GM21576 (cell line): ENCODE measurements at regions not wholly inside any gene's neighbourhood (a gene's known extent, or its start where the extent isn't known, plus 50 kb on each side); places are given as distances from the start of the nearest gene placed in this dataset.

ENCODE experiments used
- ATAC-seq: cut with Tn5 transposase; IDR thresholded peaks from one replicate; pipeline ENCODE4 v1.9.1; 2021; ENCODE audit warnings: mild to moderate bottlenecking, moderate library complexity; ENCODE audit not compliant: unreplicated experiment

DNA sequence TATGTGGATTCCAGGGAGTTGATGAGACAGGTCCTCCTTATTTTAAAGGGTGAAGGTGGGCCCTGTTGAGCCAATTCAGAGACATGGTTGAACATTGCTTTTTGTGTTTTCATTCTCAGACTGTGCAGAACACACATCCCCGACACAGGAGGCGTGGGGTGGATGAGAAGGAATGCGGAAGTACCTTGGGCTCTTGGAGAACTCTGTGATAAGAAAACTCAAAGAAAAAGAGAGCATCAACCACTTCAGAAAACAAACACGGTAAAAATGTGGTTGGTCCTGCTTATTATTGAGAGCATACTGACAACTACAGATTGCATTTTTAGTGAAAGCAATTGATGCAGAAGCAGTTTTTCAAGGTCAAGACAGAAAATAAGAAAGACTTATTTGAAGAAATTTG is 659.8 kb downstream of the IRX1 start:
- no peak for ATAC-seq

DNA sequence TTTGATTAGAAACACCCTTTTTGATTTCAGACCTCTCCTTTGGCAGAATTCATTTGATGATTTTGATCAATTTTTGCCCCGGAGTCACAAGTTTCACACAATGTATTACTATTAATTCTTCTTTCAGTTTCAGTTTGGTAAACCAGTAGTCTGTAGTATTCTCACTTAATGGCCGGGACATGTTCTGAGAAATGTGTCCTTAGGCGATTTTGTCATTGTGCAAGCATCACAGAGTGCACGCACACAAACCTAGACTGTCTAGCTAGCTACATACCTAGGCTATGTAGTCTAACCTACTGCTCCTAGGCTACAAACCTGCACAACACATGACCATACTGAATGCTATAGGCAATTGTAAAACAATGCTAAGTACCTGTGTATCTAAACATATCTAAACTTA is 662.5 kb downstream of the IRX1 start:
- ATAC-seq = no peak

DNA sequence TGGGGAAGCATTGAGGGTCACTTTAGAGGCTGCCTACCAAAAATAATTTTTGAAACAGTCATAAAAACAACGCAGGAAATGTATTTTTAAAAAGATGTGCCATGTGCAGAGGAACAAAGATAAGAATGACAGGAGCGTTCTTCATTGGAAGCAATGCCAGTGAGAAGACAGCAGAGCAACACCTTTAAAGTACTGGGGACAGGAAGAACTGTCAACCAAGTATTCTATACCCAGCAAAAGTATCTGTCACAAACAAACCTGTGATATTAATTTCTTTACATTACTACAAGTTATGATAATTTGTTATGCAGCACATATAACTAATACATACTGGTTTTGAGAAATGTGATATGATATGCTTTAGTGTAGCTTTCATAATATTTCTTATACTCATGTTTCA is 675.6 kb downstream of the IRX1 start:
- no peak for ATAC-seq

DNA sequence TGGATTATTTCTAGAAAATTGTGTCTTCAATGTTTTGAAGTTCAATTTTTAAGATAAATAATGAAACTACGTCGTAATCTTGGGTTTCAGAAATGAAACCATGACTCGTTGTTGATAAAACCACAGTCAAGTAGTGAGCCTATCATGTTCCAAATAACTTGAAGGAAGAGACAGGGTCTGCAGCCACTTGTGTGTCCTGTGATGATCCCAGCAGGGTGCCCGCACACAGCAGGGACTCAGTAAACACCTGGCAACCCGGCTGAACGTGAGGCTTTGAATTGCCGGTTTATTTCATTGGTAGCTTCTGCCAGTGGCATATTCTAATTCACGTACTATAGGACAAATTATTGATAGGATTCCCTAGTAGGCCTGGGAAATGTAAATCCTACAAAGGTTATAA is 679.6 kb downstream of the IRX1 start:
- no peak for ATAC-seq

DNA sequence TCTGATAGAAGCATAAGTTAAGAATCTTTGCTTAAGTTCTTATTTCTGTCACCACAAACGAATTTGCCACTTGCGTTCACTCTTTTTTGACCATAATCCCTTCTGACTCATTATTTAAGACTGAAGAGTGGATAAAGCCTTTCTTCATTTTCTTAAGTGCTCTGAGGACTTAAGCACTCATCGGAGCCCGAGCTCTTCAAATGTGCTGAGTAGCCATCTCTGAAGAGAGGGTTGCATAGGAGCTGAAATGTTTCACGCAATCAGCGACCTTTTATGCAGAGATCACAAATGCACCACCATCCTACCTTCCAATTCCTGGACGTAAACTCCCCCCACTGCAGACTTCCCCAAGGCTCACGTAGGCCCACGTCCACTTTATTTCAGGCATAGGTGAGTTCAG is 699.2 kb downstream of the IRX1 start:
- ATAC-seq = no peak

DNA sequence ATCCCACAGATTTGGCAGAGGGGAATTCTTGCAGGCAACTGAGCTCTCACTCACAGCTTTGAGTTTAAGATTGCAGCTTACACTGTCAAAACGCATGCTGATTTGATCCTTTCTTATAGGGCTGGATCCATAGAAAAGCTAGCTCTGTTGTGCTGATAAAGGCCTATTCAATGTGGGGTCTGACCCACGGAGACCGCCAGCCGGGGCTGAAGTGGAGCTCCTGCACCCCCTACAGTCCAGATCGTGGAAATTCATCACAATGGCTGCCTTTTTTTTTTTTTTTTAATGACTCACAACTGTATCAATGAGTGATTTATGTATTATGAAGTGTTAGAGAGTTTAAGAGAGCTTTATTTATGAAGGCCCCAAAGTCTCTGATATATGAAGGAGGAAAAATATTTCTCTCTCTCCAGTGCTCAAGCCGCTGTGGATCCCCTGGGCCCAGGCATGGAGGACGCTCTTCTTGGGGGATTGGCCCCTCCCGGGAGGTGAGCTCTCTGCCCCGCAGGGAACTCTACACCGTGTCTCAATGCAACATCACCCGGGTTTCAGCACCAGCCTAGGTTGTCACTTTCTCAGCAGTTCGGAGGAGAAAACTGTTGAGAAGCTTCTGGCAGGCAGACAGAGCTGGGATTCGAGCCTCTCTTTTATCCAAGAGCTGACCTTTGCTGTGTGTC is 700.2 kb downstream of the IRX1 start:
- no peak for ATAC-seq

DNA sequence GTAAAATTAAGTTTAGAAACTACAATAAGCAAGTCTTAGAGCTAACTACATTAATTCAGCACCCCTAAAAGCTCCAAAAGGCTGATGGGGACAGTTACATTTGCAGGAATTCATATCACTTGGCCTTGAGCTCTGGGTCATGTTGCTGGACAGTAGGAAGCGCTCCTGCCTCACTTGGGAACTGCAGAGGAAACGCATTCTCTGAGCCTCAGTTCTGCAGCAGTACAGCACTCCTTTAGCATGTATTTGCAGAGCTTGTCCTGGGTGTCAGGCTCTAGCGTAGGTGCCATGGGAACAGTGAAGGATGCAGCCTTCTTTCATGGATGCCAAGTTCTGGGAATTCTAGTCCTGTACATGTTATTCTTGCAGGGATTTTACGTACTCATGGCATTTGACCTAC is 710.4 kb downstream of the IRX1 start:
- ATAC-seq = no peak

DNA sequence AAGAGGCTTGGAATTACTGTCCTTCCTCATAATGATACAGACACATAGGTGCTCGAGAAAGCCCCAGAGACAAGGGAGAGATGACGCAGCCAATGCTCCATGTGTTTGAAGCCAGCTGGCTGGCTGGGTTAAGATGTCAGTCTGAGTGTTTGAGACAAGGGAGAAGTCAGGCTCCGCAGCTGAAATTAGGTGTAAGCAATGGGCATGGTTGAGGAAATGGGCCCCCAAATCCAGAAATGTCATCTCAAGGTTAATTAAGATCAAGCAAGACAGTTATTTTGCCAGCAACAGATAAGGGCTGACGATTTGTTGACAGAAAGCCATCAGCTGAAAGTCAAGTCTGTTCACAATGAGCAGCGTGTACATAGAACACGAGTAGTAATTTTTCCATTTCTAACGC is 713.4 kb downstream of the IRX1 start:
- ATAC-seq = no peak

DNA sequence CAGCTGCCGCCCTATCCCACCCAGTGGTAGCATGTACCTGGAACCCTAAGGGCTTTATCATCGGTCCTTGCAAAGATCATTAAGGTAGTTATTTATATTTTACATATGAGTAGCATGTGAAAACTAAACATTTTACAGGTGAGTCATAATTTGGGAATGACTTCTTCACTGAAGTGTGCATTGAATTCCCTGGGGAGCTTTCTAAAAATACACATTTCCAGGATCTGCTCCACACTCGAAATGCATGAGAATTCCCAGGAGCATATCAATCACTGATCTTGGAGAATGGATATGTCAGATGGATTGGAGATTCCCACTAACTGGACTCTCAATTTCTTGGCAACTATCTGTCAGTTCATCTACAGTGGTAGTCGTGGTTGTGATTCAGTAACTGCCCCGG is 717.5 kb downstream of the IRX1 start:
- ATAC-seq = no peak

DNA sequence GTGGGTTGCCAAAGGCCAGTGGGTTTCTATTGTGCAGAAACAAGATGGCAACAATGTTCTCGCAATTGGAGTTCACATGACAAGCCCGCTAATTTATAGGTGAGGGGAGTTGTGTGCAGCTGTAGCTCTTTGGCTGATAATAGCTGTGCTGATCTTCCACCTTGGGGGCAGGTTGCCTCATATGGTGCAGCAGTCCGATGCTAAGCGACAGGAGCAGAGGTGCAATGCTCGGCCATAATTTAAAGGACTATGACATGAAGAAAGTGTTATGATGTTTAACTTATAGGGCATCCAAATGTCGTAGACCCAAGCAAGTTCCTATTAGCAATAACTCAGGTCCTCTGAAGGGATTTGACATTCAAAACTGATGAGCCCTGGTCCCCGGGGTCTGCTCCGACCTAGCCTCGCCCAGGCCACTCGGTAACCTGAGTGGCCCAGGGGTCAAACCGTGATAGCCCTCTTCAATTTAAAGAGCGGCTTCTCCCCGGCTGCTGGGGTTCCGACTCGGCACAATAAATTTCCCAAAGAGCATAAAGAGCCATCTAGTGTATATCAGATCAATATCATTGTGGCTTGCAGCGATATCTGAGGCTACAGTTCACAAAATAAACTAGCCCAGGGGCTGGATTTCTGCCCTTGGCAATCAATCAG is 724.0 kb downstream of the IRX1 start:
- no peak for ATAC-seq

DNA sequence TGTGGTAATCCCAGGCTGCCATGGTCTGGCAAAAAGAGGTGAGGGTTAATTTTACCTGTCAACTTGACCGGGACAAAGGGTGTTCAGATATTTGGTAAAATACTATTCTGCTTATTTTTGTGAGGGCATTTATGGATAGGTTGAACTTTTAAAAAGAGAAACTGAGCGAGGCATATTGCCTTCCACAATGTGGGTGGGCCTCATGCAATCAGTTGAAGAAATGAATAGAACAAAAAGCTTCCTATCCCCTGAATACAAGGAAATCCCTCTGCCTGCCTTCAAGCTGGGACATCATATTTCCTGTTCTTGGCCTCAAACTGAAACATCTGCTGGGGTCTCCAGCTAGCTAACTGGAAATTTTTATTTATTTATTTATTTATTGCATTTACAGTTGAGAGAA is 734.7 kb downstream of the IRX1 start:
- no peak for ATAC-seq

DNA sequence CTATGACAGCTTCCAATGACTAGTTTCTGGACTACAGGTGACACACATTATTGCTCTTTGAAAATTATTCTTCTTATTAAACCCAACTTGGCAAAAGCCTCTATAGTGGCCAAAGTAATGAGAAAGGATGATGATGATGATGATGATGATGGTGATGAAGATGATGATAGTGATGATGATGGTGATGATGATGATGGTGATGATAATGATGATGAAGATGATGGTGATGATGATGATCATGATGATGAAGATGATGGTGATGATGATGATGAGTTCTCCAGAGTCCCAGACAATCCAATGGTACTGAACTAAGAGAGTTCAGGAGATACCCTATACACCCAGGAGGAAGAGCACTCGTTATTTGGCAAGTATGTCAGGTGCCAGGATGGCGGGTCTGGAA is 739.4 kb downstream of the IRX1 start:
- no peak for ATAC-seq

DNA sequence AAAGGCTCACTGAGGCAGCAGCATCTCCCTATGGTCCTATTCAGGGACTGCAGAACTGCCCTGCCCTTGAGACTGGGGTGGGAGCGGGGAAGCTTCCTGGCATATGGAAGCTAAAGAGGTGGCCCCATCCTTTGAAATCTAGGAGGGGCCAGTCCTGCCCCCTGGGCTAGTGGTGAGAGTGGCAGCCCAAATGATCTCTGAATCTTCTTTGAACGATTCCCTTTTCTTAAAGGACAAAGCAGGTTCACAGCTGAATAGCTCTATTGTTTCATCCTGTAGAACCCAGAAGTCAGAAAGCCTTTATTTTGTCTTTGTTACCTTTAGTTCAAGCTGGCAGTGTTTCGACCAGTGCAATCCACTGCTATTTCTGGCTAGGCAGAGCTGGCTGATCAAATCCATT is 741.9 kb downstream of the IRX1 start:
- ATAC-seq = no peak

DNA sequence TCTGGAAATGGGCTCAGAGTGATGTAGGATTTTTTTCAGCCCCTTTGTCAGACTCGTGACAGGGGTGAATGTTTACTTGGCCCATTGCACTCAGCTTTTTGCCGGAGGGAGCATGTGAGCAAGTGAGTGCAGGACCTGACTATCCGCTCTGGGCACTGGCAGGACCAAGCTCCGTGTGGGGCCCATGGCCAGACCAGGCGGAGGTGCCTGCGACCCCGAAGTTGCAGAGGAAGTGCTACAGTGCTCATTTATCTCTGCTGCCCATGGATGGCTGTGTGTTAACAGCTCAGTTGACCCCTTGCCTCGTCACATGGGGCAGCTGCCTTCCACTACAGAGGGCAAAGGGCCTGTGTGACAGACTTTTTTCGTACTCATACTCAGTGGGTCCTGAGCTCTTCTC is 744.3 kb downstream of the IRX1 start:
- ATAC-seq = no peak

DNA sequence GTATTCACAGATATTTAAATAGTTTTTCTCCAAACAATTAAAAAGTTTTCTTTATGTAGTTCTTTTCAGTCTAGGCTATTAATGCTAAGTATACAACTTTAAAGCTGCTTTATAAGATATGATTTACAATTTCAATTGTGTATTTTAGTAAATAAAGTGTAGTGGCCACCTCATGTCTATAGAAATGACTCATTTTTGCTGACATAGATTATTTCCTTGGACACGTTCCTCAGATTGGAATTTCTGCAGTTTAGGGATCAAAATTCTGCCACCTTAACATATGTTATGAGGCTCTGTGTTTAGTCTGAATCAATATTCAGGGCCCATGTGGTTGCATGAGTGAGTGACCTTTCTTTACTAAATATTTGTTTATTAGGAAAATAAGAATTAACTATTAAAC is 750.2 kb downstream of the IRX1 start:
- ATAC-seq = no peak

DNA sequence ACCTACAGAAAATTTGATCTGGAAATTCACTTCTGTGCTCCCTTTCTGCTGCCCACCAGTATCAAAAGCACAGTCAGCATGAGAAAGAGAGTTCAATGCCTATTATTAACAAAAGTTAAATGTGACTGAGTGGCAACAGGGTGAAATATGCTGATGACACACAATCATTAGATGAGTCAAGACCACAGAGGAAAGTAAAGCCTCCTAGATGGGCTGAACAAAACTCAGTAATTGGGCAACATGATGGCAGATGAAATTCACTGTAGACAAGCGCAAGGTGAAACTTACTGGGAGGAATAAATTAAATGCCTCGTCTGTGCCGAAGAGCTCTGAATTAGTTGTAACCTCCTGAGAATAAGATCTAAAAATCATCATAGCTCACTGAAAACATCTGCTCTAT is 752.8 kb downstream of the IRX1 start:
- no peak for ATAC-seq

DNA sequence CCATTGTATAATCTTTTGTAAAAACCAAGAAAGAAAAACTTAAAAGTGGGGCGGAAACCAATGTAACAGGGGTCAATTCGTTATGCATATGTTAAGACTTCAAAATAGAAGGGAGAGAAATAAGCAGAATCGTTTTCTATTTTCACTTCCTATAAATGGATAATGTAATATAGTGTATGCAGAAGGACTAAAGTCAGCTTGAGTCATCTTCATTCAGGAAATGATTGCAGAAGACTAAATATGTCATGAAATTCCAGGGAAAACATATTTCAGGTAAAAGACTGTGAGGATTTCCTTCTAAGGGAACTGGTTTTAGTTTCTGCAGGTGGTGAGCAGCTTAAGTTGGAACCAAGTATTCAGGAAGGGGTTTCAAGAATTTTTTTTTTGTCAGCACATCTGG is 753.3 kb downstream of the IRX1 start:
- no peak for ATAC-seq

DNA sequence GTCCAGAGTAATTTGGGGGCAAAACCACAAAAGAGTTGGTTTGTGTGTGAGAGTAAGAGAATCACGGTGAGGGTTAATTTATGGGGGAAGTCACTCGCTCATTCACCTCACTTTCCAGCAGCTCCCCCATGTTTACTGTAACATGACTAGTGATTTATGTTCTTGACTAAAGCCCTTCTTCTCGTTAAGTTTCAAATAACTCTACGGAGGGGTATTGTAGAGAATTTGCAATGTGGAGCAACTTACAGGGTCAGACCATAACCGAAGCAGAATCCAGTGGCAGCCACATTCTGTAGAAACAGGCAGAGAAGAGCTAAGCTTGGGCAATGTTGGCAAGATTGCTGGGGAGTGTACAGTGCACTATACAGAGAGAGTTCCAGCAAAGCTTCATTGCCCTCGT is 760.6 kb downstream of the IRX1 start:
- no peak for ATAC-seq

DNA sequence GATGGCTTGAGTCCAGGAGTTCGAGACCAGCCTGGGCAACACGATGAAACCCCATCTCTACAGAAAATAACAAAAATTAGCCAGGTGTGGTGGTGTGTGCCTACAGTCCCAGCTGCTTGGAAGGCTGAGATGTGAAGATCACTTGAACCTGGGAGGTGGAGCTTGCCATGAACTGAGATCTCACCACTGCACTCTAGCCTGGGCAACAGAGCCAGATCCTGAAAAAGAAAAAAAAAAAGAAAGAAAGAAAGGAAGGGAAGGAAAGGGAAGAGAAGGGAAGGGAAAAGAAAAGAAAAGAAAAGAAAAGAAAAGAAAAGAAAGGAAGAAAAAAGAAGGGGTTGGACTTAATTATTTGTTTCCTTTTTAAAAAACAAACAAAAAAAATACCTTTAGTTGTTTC is 764.2 kb downstream of the IRX1 start:
- ATAC-seq = no peak

DNA sequence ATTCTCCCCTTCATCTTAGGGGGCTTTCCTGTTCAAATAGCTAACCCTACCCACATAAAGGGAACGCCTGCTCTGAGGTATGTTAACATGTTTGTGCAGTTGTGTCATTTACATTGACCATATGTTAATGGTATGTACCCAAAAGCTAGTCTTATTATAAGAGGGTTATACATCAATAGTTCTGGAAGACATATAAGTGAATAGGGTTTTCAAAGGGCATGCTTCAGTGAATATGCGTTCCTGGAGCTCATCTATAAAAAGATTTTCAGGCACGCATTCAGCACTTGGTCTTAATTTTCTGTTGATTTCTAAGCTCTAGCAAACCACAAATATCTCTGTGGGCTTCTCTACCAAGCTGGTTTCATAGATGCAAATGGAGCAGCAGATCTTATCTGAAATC is 766.1 kb downstream of the IRX1 start:
- no peak for ATAC-seq

DNA sequence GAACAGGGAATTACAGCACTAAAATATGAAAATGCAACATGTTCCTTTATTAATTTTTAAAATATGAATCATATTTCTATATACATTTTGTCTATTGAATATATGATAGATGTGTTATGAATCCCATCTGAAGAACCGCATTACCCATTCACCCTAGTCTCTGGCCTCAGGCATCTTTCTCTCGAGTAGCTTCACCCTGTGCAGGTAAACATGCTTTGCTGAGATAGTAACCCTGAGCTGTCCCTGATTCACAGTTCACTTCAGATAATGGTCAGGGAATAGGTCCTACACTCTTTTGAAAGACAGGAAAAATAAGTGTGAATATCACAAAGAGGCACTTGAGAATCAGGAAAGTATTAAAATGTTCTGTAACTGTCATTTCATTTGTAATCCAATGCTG is 766.8 kb downstream of the IRX1 start:
- ATAC-seq = no peak

DNA sequence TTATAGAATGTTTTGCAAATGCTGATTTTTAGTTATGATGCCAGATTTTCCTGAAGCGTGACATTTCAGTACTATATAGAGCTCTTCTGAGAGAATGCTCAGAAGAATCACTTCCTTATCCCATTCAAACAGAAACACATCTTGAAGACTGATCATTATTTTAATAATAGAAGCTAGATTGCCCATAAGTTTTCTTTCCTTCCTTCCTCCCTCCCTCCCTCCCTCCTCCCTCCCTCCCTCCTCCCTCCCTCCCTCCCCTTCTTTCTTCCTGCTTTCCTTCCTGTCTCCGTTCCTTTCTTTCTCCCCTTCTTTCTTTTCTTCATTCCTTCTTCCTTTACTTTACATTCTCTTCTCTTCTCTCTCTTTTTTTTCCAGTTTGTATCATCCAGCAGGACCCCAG is 767.4 kb downstream of the IRX1 start:
- no peak for ATAC-seq

DNA sequence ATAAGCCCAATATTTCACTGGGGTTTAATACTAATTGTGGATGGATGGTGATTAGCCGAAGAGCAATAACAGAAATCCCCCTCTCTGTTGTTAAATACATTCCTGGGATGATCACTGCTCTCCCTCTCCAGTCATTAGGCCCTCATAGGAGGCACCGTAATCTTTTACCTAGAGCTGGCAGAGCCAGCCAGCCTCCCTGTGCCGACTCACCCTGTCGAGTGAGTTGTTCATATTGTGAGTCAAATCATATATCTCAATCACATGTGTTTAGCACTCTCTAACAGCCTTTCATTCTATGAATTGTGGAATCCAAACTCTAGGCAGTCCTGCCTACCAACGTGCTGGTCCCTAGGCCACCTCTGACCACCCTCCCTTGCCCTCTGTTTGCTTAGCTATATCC is 771.0 kb downstream of the IRX1 start:
- no peak for ATAC-seq
